Astrocyte of the spinal cord (primary cell): ENCODE measurements at regions not wholly inside any gene's neighbourhood (a gene's known extent, or its start where the extent isn't known, plus 50 kb on each side); places are given as distances from the start of the nearest gene placed in this dataset.

Source experiments
- DNase-seq: peaks from one replicate; pipeline ENCODE4 v3.0.0; 2011; ENCODE audit warnings: low read depth, low spot score
- H3K4me3 ChIP-seq: 2 replicates; pipeline ENCODE4 v1.5.1; 2011; ENCODE audit warnings: low read depth, mild to moderate bottlenecking, low read length, moderate library complexity
- CTCF ChIP-seq: IDR thresholded peaks from 2 replicates; pipeline ENCODE4 v1.5.1; 2012; ENCODE audit warnings: low read depth, mild to moderate bottlenecking, low read length, inconsistent platforms
- in situ Hi-C: cut with HindIII; loops from 2 replicates; pipeline ENCODE4 v1.10.0; 2017; ENCODE audit warnings: low sequenced_read_pairs

- DNase-seq: no peak
- in situ Hi-C loops: no loop called here
- no peak for TF ChIP-seq CTCF
- H3K4me3 ChIP-seq: no peak overlapping the region
These were observed 71.9 kb downstream of the GPR88 start for GRCh38 chr1:100609849-100610248.

- H3K4me3 ChIP-seq: no peak overlapping the region
These were observed 73.1 kb downstream of the GPR88 start for GRCh38 chr1:100611086-100611485.

GRCh38 chr1:100612540-100612939, 74.6 kb downstream of the GPR88 start:
- TF ChIP-seq CTCF: no peak
- in situ Hi-C loops: no loop called here
- DNase-seq: no peak
- no peak overlapping the region for H3K4me3 ChIP-seq

More at GRCh38 chr1:100611086-100611485, 73.1 kb downstream of the GPR88 start:
- no peak for TF ChIP-seq CTCF
- in situ Hi-C loops: no loop called here
- DNase-seq: no peak

- in situ Hi-C loops: no loop called here
- TF ChIP-seq CTCF: no peak
- DNase-seq: no peak
- no peak overlapping the region for H3K4me3 ChIP-seq
These were observed 76.0 kb downstream of the GPR88 start for GRCh38 chr1:100613817-100614559.

GRCh38 chr1:100614570-100614969, 76.6 kb downstream of the GPR88 start:
- no peak for TF ChIP-seq CTCF
- no peak overlapping the region for H3K4me3 ChIP-seq
- in situ Hi-C loops: no loop called here
- DNase-seq: no peak

GRCh38 chr1:100615686-100616085, 77.7 kb downstream of the GPR88 start:
- no peak for DNase-seq
- TF ChIP-seq CTCF: no peak
- in situ Hi-C loops: no loop called here
- no peak overlapping the region for H3K4me3 ChIP-seq
